K562 (cell line): ENCODE measurements at regions not wholly inside any gene's neighbourhood (a gene's known extent, or its start where the extent isn't known, plus 50 kb on each side); places are given as distances from the start of the nearest gene placed in this dataset.

ENCODE experiments used
- ATF1 ChIP-seq, 2 experiments: fragments of 450-650 bp in 1 of 2; IDR thresholded peaks; 2 replicates each; pipeline ENCODE4 v1.6.1; 2016; ENCODE audit warnings: missing compliant biosample characterization in 1 of 2, missing genetic modification characterization in 1 of 2
- C11orf30 ChIP-seq: fragments of 450-650 bp; IDR thresholded peaks from 2 replicates; pipeline ENCODE4 v1.6.1; 2016; ENCODE audit warnings: low read depth, mild to moderate bottlenecking
- CBX5 ChIP-seq: IDR thresholded peaks from 2 replicates; pipeline ENCODE4 v1.6.1; 2014; ENCODE audit warnings: low read depth, borderline replicate concordance
- ETS1 ChIP-seq: conservative IDR thresholded peaks from 2 replicates; pipeline ENCODE4 v1.6.1; 2011; ENCODE audit warnings: low read depth, mild to moderate bottlenecking, low read length; ENCODE audit not compliant: control insufficient read depth
- ID3 ChIP-seq, 2 experiments: fragments of 250-450 bp in 1 of 2; fragments of 450-650 bp in 1 of 2; sonication (Bioruptor Pico) in 1 of 2; IDR thresholded peaks; 2 replicates each; pipeline versions ENCODE4 v1.6.1 to v1.8.0; 2016 to 2021; ENCODE audit warnings: mild to moderate bottlenecking in 2 of 2, moderate library complexity in 2 of 2, missing compliant biosample characterization in 1 of 2, missing genetic modification characterization in 1 of 2
- KHSRP ChIP-seq: fragments of 450-650 bp; IDR thresholded peaks from 2 replicates; pipeline ENCODE4 v1.6.1; 2017
- MAFF ChIP-seq: IDR thresholded peaks from 2 replicates; pipeline ENCODE4 v1.6.1; 2012; ENCODE audit warnings: low read length, improper control_type of control experiment
- MNT ChIP-seq, 2 experiments: fragments of 450-650 bp; conservative IDR thresholded peaks; 2 replicates each; pipeline ENCODE4 v1.6.1; 2017; ENCODE audit warnings: mild to moderate bottlenecking in 2 of 2, moderate library complexity in 2 of 2
- NFRKB ChIP-seq: fragments of 450-650 bp; IDR thresholded peaks from 2 replicates; pipeline ENCODE4 v1.6.1; 2016; ENCODE audit warnings: low read depth
- PYGO2 ChIP-seq: fragments of 450-650 bp; IDR thresholded peaks from 2 replicates; pipeline ENCODE4 v1.6.1; 2016; ENCODE audit warnings: mild to moderate bottlenecking, missing genetic modification characterization, moderate library complexity, missing compliant biosample characterization
- STAT5B ChIP-seq: fragments of 250-450 bp; sonication (Bioruptor Pico); IDR thresholded peaks from 2 replicates; pipeline ENCODE4 v1.8.0; 2021; ENCODE audit warnings: mild to moderate bottlenecking, inconsistent platforms
- SUPT5H ChIP-seq: fragments of 450-650 bp; IDR thresholded peaks from 2 replicates; pipeline ENCODE4 v1.6.1; 2016
- ZBTB11 ChIP-seq, 3 experiments: fragments of 200-800 bp in 1 of 3; fragments of 250-450 bp in 1 of 3; fragments of 450-650 bp in 1 of 3; sonication (Bioruptor Pico) in 1 of 3; sonication (Bioruptor generic) in 1 of 3; formaldehyde crosslinking in 1 of 3; IDR thresholded peaks; 2 replicates each; pipeline versions ENCODE4 v1.6.1 to v1.8.0; 2016 to 2022; ENCODE audit warnings: mild to moderate bottlenecking in 2 of 3, missing genetic modification characterization in 2 of 3, missing compliant biosample characterization in 1 of 3, moderate library complexity in 1 of 3
- ZKSCAN8 ChIP-seq: fragments of 200-800 bp; sonication (Bioruptor generic); IDR thresholded peaks from 2 replicates; pipeline ENCODE4 v1.6.1; 2016; ENCODE audit warnings: missing genetic modification characterization, missing compliant biosample characterization
- ZNF589 ChIP-seq: fragments of 200-800 bp; sonication (Bioruptor generic); IDR thresholded peaks from 2 replicates; pipeline ENCODE4 v1.6.1; 2016; ENCODE audit warnings: low read depth, missing genetic modification characterization, missing compliant biosample characterization
- TF ChIP-seq, protein P1 (sequence below): fragments of 450-650 bp; IDR thresholded peaks from 2 replicates; pipeline ENCODE4 v1.6.1; 2017; ENCODE audit warnings: antibody characterized with exemption, mild to moderate bottlenecking

DNA sequence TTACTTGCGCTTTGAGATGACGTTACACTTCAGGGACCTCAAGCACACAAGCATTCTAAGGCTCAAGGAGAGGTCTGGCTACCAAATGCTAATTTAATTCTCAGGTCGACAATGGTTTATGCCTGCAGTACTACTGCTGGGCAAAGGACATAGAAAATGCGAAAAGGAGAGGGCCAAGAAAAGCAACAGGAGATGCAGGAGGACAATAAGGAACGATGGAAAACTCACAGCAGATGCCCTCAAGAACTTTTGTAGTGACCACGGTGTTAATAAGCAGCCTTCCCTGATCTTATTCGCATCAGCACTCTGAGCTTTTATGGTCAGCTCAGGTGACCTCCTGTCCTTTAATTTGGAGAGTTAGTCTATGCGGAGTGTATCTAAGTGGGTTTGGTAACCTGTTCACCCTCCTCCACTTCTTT, 146.3 kb downstream of the GPR85 start (continued):
- TF ChIP-seq ZBTB11 (CRISPR knock-in tag; IDR thresholded peaks at IDR 0.05): 0 out of 6 replicates have a peak, but pooled peaks of 1 of the 3 experiments have one; percentile 6
- peak; percentile 65; the same call in 1 of the 2 replicates for TF ChIP-seq SUPT5H
- TF ChIP-seq ID3 (CRISPR knock-in tag; IDR thresholded peaks at IDR 0.05): no peak
- TF ChIP-seq ID3 (tag; IDR thresholded peaks at IDR 0.05): 0 out of 2 replicates have a peak, but pooled peaks have one; percentile 45
- TF ChIP-seq NFRKB: peak; percentile 71; the same call in 1 of the 2 replicates
- TF ChIP-seq, protein P1, sequence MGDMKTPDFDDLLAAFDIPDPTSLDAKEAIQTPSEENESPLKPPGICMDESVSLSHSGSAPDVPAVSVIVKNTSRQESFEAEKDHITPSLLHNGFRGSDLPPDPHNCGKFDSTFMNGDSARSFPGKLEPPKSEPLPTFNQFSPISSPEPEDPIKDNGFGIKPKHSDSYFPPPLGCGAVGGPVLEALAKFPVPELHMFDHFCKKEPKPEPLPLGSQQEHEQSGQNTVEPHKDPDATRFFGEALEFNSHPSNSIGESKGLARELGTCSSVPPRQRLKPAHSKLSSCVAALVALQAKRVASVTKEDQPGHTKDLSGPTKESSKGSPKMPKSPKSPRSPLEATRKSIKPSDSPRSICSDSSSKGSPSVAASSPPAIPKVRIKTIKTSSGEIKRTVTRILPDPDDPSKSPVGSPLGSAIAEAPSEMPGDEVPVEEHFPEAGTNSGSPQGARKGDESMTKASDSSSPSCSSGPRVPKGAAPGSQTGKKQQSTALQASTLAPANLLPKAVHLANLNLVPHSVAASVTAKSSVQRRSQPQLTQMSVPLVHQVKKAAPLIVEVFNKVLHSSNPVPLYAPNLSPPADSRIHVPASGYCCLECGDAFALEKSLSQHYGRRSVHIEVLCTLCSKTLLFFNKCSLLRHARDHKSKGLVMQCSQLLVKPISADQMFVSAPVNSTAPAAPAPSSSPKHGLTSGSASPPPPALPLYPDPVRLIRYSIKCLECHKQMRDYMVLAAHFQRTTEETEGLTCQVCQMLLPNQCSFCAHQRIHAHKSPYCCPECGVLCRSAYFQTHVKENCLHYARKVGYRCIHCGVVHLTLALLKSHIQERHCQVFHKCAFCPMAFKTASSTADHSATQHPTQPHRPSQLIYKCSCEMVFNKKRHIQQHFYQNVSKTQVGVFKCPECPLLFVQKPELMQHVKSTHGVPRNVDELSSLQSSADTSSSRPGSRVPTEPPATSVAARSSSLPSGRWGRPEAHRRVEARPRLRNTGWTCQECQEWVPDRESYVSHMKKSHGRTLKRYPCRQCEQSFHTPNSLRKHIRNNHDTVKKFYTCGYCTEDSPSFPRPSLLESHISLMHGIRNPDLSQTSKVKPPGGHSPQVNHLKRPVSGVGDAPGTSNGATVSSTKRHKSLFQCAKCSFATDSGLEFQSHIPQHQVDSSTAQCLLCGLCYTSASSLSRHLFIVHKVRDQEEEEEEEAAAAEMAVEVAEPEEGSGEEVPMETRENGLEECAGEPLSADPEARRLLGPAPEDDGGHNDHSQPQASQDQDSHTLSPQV: 0 out of 2 replicates have a peak, but pooled peaks have one; percentile 32
- TF ChIP-seq PYGO2 (tag): no peak
- peak; percentile 56; the same call in 1 of the 2 replicates for TF ChIP-seq KHSRP
- peak; percentile 71 for TF ChIP-seq ATF1 (CRISPR knock-in tag; IDR thresholded peaks at IDR 0.05)
- peak; percentile 88 for TF ChIP-seq ATF1 (tag; IDR thresholded peaks at IDR 0.05)
- peak; percentile 24; the same call in 1 of the 2 replicates for TF ChIP-seq C11orf30
- TF ChIP-seq CBX5: no peak
- TF ChIP-seq MNT (conservative IDR thresholded peaks at IDR 0.05): peak in 1 of 2 experiments; percentile 49; a peak in 2 of 4 replicates
- no peak for TF ChIP-seq ZKSCAN8 (CRISPR knock-in tag)
- TF ChIP-seq STAT5B (CRISPR knock-in tag): no peak
- peak; percentile 2; the same call in 1 of the 2 replicates for TF ChIP-seq MAFF
- no peak for TF ChIP-seq ETS1
- no peak for TF ChIP-seq ZNF589
